ENCODE measurements at regions not wholly inside any gene's neighbourhood (a gene's known extent, or its start where the extent isn't known, plus 50 kb on each side); places are given as distances from the start of the nearest gene placed in this dataset.

- TF ChIP-seq, protein P1, sequence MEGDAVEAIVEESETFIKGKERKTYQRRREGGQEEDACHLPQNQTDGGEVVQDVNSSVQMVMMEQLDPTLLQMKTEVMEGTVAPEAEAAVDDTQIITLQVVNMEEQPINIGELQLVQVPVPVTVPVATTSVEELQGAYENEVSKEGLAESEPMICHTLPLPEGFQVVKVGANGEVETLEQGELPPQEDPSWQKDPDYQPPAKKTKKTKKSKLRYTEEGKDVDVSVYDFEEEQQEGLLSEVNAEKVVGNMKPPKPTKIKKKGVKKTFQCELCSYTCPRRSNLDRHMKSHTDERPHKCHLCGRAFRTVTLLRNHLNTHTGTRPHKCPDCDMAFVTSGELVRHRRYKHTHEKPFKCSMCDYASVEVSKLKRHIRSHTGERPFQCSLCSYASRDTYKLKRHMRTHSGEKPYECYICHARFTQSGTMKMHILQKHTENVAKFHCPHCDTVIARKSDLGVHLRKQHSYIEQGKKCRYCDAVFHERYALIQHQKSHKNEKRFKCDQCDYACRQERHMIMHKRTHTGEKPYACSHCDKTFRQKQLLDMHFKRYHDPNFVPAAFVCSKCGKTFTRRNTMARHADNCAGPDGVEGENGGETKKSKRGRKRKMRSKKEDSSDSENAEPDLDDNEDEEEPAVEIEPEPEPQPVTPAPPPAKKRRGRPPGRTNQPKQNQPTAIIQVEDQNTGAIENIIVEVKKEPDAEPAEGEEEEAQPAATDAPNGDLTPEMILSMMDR (IDR thresholded peaks at IDR 0.05; ENCODE audit: control extremely low read depth, extremely low read depth, low read depth, missing control alignments): no peak
- CTCF ChIA-PET: interaction anchor here (1.0 to 1.6 kb wide), 2 partner anchors 11 to 20 kb away, joined by 4 read pairs; no protein-coding TSS in a partner anchor
- DNase-seq (ENCODE audit: extremely low spot score): no peak
- POLR2A ChIA-PET: no interaction called here
These were observed 241.2 kb downstream of the SOX2 start for GRCh38 chr3:181952929-181953328.

DNA sequence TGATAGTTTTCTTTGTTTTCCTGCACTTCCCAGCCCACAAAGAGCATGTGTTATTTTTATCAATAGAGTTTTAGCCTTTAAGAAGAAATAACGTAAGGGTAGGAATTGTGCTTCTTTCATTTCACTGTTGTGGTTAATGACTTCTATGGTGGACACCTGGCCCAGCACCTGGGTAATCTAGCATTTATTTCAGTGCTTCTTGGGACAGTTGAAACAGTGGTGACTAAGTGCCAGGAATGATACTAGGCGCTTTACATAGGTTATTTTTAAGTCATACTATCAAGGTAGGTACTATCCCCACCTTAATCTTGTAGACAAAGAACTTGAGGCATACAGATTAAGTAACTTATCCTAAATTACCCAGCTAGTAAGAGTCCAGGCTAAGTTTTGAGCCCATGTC, 243.8 kb downstream of the SOX2 start:
- TF ChIP-seq, protein P1 (IDR thresholded peaks at IDR 0.05; ENCODE audit: control extremely low read depth, extremely low read depth, low read depth, missing control alignments): no peak
- CTCF ChIA-PET: interaction anchor here (1.5 kb wide), 1 partner anchor 10 kb away, joined by 3 read pairs; no protein-coding TSS in a partner anchor

GRCh38 chr3:181956122-181956521, 244.4 kb downstream of the SOX2 start:
- TF ChIP-seq, protein P1 (IDR thresholded peaks at IDR 0.05; ENCODE audit: control extremely low read depth, extremely low read depth, low read depth, missing control alignments): no peak
- POLR2A ChIA-PET: no interaction called here
- CTCF ChIA-PET: no interaction called here
- no peak for DNase-seq (ENCODE audit: extremely low spot score)

More for the DNA sequence above, 243.8 kb downstream of the SOX2 start:
- POLR2A ChIA-PET: no interaction called here
- no peak for DNase-seq (ENCODE audit: extremely low spot score)

DNA sequence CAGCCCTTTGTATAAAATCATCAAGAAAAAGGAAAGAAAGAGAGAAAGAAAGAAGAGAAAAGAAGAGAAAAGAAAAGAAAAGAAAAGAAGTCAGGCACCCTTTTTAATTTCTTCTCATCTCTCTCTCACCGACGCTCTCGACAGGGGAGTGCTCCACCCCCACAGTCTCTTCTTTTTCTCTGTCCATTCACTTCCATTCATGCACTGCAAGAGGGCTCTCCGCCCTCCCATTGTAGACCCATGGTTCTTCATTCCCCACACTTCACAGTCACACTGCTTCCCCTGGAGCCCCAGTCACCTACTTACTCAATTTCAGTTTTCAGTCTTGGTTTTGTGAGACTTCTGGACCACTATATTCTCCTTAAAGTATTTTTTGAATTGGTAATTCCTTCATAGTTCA, 254.7 kb downstream of the SOX2 start:
- TF ChIP-seq, protein P1 (IDR thresholded peaks at IDR 0.05; ENCODE audit: control extremely low read depth, extremely low read depth, low read depth, missing control alignments): no peak
- ChIA-PET POLR2A (no interaction called here), CTCF (interaction anchor here (1.7 kb wide), 1 partner anchor 39 kb away, joined by 4 read pairs; no protein-coding TSS in a partner anchor)
- DNase-seq (ENCODE audit: extremely low spot score): no peak

DNA sequence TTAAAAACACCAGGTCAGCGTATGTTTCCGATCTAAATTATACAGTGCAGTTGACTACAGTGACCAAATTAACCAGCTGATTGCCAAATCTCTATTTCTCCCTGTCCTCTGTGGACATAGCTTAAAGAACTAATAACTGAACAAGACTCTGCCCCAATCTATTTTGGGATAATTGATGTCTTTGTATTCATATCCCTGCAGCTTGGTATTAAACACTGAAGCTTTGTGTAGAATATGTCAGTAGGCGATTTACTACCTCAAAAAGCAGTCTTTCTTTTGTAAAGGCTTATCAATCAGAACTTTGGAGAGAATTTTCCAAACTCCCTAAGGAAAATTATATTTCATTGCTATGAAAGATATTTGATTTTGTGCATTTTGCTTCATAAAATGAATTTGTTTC, 258.2 kb downstream of the SOX2 start:
- ChIA-PET CTCF (no interaction called here), POLR2A (no interaction called here)
- DNase-seq (ENCODE audit: extremely low spot score): no peak
- TF ChIP-seq, protein P1 (IDR thresholded peaks at IDR 0.05; ENCODE audit: control extremely low read depth, extremely low read depth, low read depth, missing control alignments): no peak

GRCh38 chr3:181971424-181971823, 259.7 kb downstream of the SOX2 start:
- TF ChIP-seq, protein P1 (IDR thresholded peaks at IDR 0.05; ENCODE audit: control extremely low read depth, extremely low read depth, low read depth, missing control alignments): no peak
- CTCF ChIA-PET: no interaction called here
- no peak for DNase-seq (ENCODE audit: extremely low spot score)
- POLR2A ChIA-PET: no interaction called here

GRCh38 chr3:181974198-181974597, 262.5 kb downstream of the SOX2 start:
- no peak for DNase-seq (ENCODE audit: extremely low spot score)
- TF ChIP-seq, protein P1 (IDR thresholded peaks at IDR 0.05; ENCODE audit: control extremely low read depth, extremely low read depth, low read depth, missing control alignments): no peak
- ChIA-PET CTCF (interaction anchor here (1.6 kb wide), 1 partner anchor 10 kb away, joined by 5 read pairs; no protein-coding TSS in a partner anchor), POLR2A (no interaction called here)
